Vagina (tissue), 2 donors: ENCODE measurements at regions not wholly inside any gene's neighbourhood (a gene's known extent, or its start where the extent isn't known, plus 50 kb on each side); places are given as distances from the start of the nearest gene placed in this dataset.

Experiments used
- DNase-seq, 2 donors: peaks; one replicate each; pipeline ENCODE4 v3.0.0-alpha.2; 2017; ENCODE audit errors: extremely low spot score in 2 of 2
- H3K27ac ChIP-seq: fragments of 200-600 bp; sonication (generic); one replicate; pipeline ENCODE4 v1.5.1; 2019
- H3K27me3 ChIP-seq: fragments of 200-600 bp; sonication (generic); one replicate; pipeline ENCODE4 v1.5.1; 2019
- H3K36me3 ChIP-seq, 2 donors: fragments of 200-600 bp; sonication (generic); one replicate each; pipeline ENCODE4 v1.5.1; 2017 to 2019
- H3K4me1 ChIP-seq: fragments of 200-600 bp; sonication (generic); one replicate; pipeline ENCODE4 v1.5.1; 2019
- H3K4me3 ChIP-seq, 2 donors: fragments of 200-600 bp; sonication (generic); 1 replicate in 1 of 2; 2 replicates in 1 of 2; pipeline ENCODE4 v1.5.1; 2016 to 2019
- H3K9me3 ChIP-seq: fragments of 200-600 bp; sonication (generic); one replicate; pipeline ENCODE4 v1.5.1; 2019
- CTCF ChIP-seq, 3 experiments: fragments of 450-650 bp in 2 of 3; fragments of 200-600 bp in 1 of 3; sonication (generic) in 1 of 3; IDR thresholded peaks; one replicate each; pipeline ENCODE4 v1.5.1; 2017 to 2019; ENCODE audit warnings: antibody characterized with exemption in 3 of 3, mild to moderate bottlenecking in 2 of 3, moderate library complexity in 2 of 3
- POLR2A ChIP-seq, 2 donors: fragments of 450-650 bp; IDR thresholded peaks; one replicate each; pipeline ENCODE4 v1.6.1; 2017; ENCODE audit warnings: antibody characterized with exemption in 2 of 2, mild to moderate bottlenecking in 2 of 2, moderate library complexity in 2 of 2
- POLR2AphosphoS5 ChIP-seq, 2 donors: sonication (generic); formaldehyde crosslinking; IDR thresholded peaks; one replicate each; pipeline ENCODE4 v1.9.0; 2017; ENCODE audit warnings: antibody characterized with exemption in 2 of 2, mild to moderate bottlenecking in 2 of 2, low read depth in 1 of 2; ENCODE audit not compliant: insufficient read depth in 1 of 2
- intact Hi-C: fragments of 100-400 bp; cut with DNase I; formaldehyde crosslinking; loops from one replicate; pipeline ENCODE4 v1.15.1; 2023

- no peak for DNase-seq
These were observed 661.8 kb upstream of the FZD8 start for GRCh38 chr10:36303896-36304295.

GRCh38 chr10:36302086-36302485, 660.0 kb upstream of the FZD8 start:
- intact Hi-C loops, result no loop called here
- no peak overlapping the region for H3K27ac ChIP-seq

More at GRCh38 chr10:36303896-36304295, 661.8 kb upstream of the FZD8 start:
- H3K27ac ChIP-seq, result no peak overlapping the region
- no peak for TF ChIP-seq POLR2AphosphoS5 (IDR thresholded peaks at IDR 0.05; ENCODE audit: insufficient read depth in 1 of 2, low read depth in 1 of 2)
- no peak for TF ChIP-seq POLR2A (IDR thresholded peaks at IDR 0.05)
- no peak for TF ChIP-seq CTCF (IDR thresholded peaks at IDR 0.05)
- no peaks in the 10 kb centered on the region for H3K9me3 ChIP-seq
- intact Hi-C loops, result no loop called here
- no peaks in the 10 kb centered on the region for H3K4me1 ChIP-seq
- H3K27me3 ChIP-seq, result no peaks in the 10 kb centered on the region
- H3K36me3 ChIP-seq, result no peaks in the 10 kb centered on the region
- H3K4me3 ChIP-seq, result no peak overlapping the region

GRCh38 chr10:36301539-36301938, 659.4 kb upstream of the FZD8 start:
- no peaks in the 10 kb centered on the region for H3K9me3 ChIP-seq
- no peaks in the 10 kb centered on the region for H3K27me3 ChIP-seq
- intact Hi-C loops, result no loop called here
- H3K27ac ChIP-seq, result no peak overlapping the region
- no peaks in the 10 kb centered on the region for H3K36me3 ChIP-seq
- H3K4me3 ChIP-seq, result no peak overlapping the region
- no peak for DNase-seq
- H3K4me1 ChIP-seq, result no peaks in the 10 kb centered on the region
- no peak for TF ChIP-seq CTCF (IDR thresholded peaks at IDR 0.05)
- no peak for TF ChIP-seq POLR2AphosphoS5 (IDR thresholded peaks at IDR 0.05; ENCODE audit: insufficient read depth in 1 of 2, low read depth in 1 of 2)
- no peak for TF ChIP-seq POLR2A (IDR thresholded peaks at IDR 0.05)

More at GRCh38 chr10:36302086-36302485, 660.0 kb upstream of the FZD8 start:
- Histone ChIP-seq H3K4me3 (no peak overlapping the region), H3K4me1 (no peaks in the 10 kb centered on the region), H3K9me3 (no peaks in the 10 kb centered on the region), H3K36me3 (no peaks in the 10 kb centered on the region), H3K27me3 (no peaks in the 10 kb centered on the region)
- TF ChIP-seq POLR2A (IDR thresholded peaks at IDR 0.05), result no peak
- no peak for TF ChIP-seq CTCF (IDR thresholded peaks at IDR 0.05)
- no peak for TF ChIP-seq POLR2AphosphoS5 (IDR thresholded peaks at IDR 0.05; ENCODE audit: insufficient read depth in 1 of 2, low read depth in 1 of 2)
- no peak for DNase-seq

GRCh38 chr10:36301139-36301538, 659.0 kb upstream of the FZD8 start:
- no peak for DNase-seq
- H3K27ac ChIP-seq, result no peak overlapping the region
- H3K27me3 ChIP-seq, result no peaks in the 10 kb centered on the region
- H3K4me1 ChIP-seq, result no peaks in the 10 kb centered on the region
- intact Hi-C loops, result no loop called here
- TF ChIP-seq CTCF (IDR thresholded peaks at IDR 0.05) (no peak), POLR2AphosphoS5 (IDR thresholded peaks at IDR 0.05; ENCODE audit: insufficient read depth in 1 of 2, low read depth in 1 of 2) (no peak), POLR2A (IDR thresholded peaks at IDR 0.05) (no peak)
- H3K36me3 ChIP-seq, result no peaks in the 10 kb centered on the region
- H3K4me3 ChIP-seq, result no peak overlapping the region
- H3K9me3 ChIP-seq, result no peaks in the 10 kb centered on the region

GRCh38 chr10:36283827-36284226, 641.7 kb upstream of the FZD8 start:
- Histone ChIP-seq H3K27me3 (no peaks in the 10 kb centered on the region), H3K4me3 (no peak overlapping the region), H3K36me3 (no peaks in the 10 kb centered on the region), H3K9me3 (peaks cover 10% of the 10 kb centered on the region), H3K4me1 (no peaks in the 10 kb centered on the region), H3K27ac (no peak overlapping the region)
- no peak for DNase-seq
- intact Hi-C loops, result no loop called here
- TF ChIP-seq CTCF (IDR thresholded peaks at IDR 0.05), result no peak
- no peak for TF ChIP-seq POLR2AphosphoS5 (IDR thresholded peaks at IDR 0.05; ENCODE audit: insufficient read depth in 1 of 2, low read depth in 1 of 2)
- no peak for TF ChIP-seq POLR2A (IDR thresholded peaks at IDR 0.05)
